Body of pancreas (tissue), 4 donors: ENCODE measurements at regions not wholly inside any gene's neighbourhood (a gene's known extent, or its start where the extent isn't known, plus 50 kb on each side); places are given as distances from the start of the nearest gene placed in this dataset.

Source experiments
- ATAC-seq: fragments of 150-250 bp; one replicate; pipeline ENCODE4 v1.9.1; 2016
- DNase-seq, 4 donors: peaks; one replicate each; pipeline ENCODE4 v3.0.0-alpha.2; 2019
- H3K27ac ChIP-seq, 4 donors: fragments of 200-600 bp; sonication (generic); 1 replicate in 3 of 4; 2 replicates in 1 of 4; pipeline versions ENCODE4 v1.5.1 to v1.6.1; 2016 to 2019; ENCODE audit warnings: mild to moderate bottlenecking in 1 of 4, mixed read lengths in 1 of 4, moderate library complexity in 1 of 4
- H3K27me3 ChIP-seq, 2 donors: fragments of 200-600 bp; sonication (generic); one replicate each; pipeline ENCODE4 v1.6.0; 2016; ENCODE audit warnings: mild to moderate bottlenecking in 1 of 2
- H3K36me3 ChIP-seq, 2 donors: fragments of 200-600 bp; sonication (generic); replicated peaks in 1 of 2; 2 replicates each; pipeline ENCODE4 v1.5.1; 2016; ENCODE audit warnings: low read depth in 2 of 2; ENCODE audit not compliant: insufficient read depth in 1 of 2
- H3K4me1 ChIP-seq: fragments of 200-600 bp; sonication (generic); one replicate; pipeline ENCODE4 v1.6.0; 2016
- H3K4me3 ChIP-seq, 2 donors: fragments of 200-600 bp; sonication (generic); 1 replicate in 1 of 2; 2 replicates in 1 of 2; pipeline ENCODE4 v1.5.1; 2016 to 2019
- H3K9me3 ChIP-seq, 3 donors: fragments of 200-600 bp; sonication (generic); 1 replicate in 2 of 3; 2 replicates in 1 of 3; pipeline ENCODE4 v1.5.1; 2016
- CTCF ChIP-seq, 7 experiments: fragments of 450-650 bp in 4 of 7; fragments of 200-600 bp in 3 of 7; sonication (generic) in 3 of 7; IDR thresholded peaks; one replicate each; pipeline ENCODE4 v1.5.1; 2016 to 2019; ENCODE audit warnings: antibody characterized with exemption in 7 of 7
- POLR2A ChIP-seq, 3 donors: fragments of 450-650 bp; IDR thresholded peaks; one replicate each; pipeline ENCODE4 v1.6.1; 2016; ENCODE audit warnings: antibody characterized with exemption in 3 of 3, mild to moderate bottlenecking in 2 of 3
- WGBS, 2 donors: methylation state at CpG; one replicate each; pipeline ENCODE4 v1.1.5; 2017; 5-methylcytosine and 5-hydroxymethylcytosine counted together
- intact Hi-C: fragments of 100-400 bp; cut with DNase I; formaldehyde crosslinking; loops from one replicate; pipeline ENCODE4 v1.15.1; 2023

GRCh38 chr7:70920876-70921275 is 211.1 kb upstream of the GALNT17 start:
- Histone ChIP-seq H3K27me3 (no peaks in the 10 kb centered on the region), H3K4me1 (no peaks in the 10 kb centered on the region), H3K27ac (no peak overlapping the region), H3K9me3 (no peaks in the 10 kb centered on the region), H3K36me3 (no peaks in the 10 kb centered on the region), H3K4me3 (no peak overlapping the region)
- 75 to 77% methylated on average over 1 of the region's 1 CpG for WGBS, 2 donors
- DNase-seq (no peak), ATAC-seq (no peak)
- intact Hi-C loops = no loop called here
- TF ChIP-seq POLR2A (IDR thresholded peaks at IDR 0.05) (no peak), CTCF (IDR thresholded peaks at IDR 0.05) (no peak)

- Histone ChIP-seq H3K36me3 (no peaks in the 10 kb centered on the region), H3K4me1 (no peaks in the 10 kb centered on the region), H3K4me3 (no peak overlapping the region), H3K9me3 (no peaks in the 10 kb centered on the region), H3K27me3 (no peaks in the 10 kb centered on the region), H3K27ac (no peak overlapping the region)
- WGBS, 2 donors = 59 to 70% methylated on average over 7 to 11 of the region's 11 CpGs
- ATAC-seq (no peak), DNase-seq (no peak)
- TF ChIP-seq POLR2A (IDR thresholded peaks at IDR 0.05) = no peak
- no peak for TF ChIP-seq CTCF (IDR thresholded peaks at IDR 0.05)
- intact Hi-C loops = no loop called here
Measured at GRCh38 chr7:70923181-70923845, 208.6 kb upstream of the GALNT17 start.

GRCh38 chr7:70925411-70926115 is 206.4 kb upstream of the GALNT17 start:
- intact Hi-C loops = no loop called here
- H3K9me3 ChIP-seq = no peaks in the 10 kb centered on the region
- H3K4me3 ChIP-seq = no peak overlapping the region
- H3K27me3 ChIP-seq = no peaks in the 10 kb centered on the region
- H3K27ac ChIP-seq = no peak overlapping the region
- no peaks in the 10 kb centered on the region for H3K36me3 ChIP-seq
- DNase-seq (no peak), ATAC-seq (no peak)
- WGBS, 2 donors = 57 to 76% methylated on average over 5 of the region's 5 CpGs
- no peaks in the 10 kb centered on the region for H3K4me1 ChIP-seq
- no peak for TF ChIP-seq POLR2A (IDR thresholded peaks at IDR 0.05)
- no peak for TF ChIP-seq CTCF (IDR thresholded peaks at IDR 0.05)

- no peak for ATAC-seq
- WGBS, 2 donors = 47 to 55% methylated on average over 4 of the region's 4 CpGs
- Histone ChIP-seq H3K27ac (no peak overlapping the region), H3K4me3 (no peak overlapping the region), H3K9me3 (no peaks in the 10 kb centered on the region), H3K27me3 (no peaks in the 10 kb centered on the region), H3K36me3 (no peaks in the 10 kb centered on the region), H3K4me1 (no peaks in the 10 kb centered on the region)
- intact Hi-C loops = no loop called here
- TF ChIP-seq CTCF (IDR thresholded peaks at IDR 0.05) (no peak), POLR2A (IDR thresholded peaks at IDR 0.05) (no peak)
- no peak for DNase-seq
Measured at GRCh38 chr7:70926666-70927065, 205.3 kb upstream of the GALNT17 start.

GRCh38 chr7:70935311-70935710 is 196.6 kb upstream of the GALNT17 start:
- 46 to 60% methylated on average over 3 to 8 of the region's 8 CpGs for WGBS, 2 donors
- Histone ChIP-seq H3K9me3 (no peaks in the 10 kb centered on the region), H3K27me3 (no peaks in the 10 kb centered on the region), H3K36me3 (no peaks in the 10 kb centered on the region), H3K27ac (no peak overlapping the region), H3K4me3 (no peak overlapping the region), H3K4me1 (no peaks in the 10 kb centered on the region)
- TF ChIP-seq CTCF (IDR thresholded peaks at IDR 0.05) (no peak), POLR2A (IDR thresholded peaks at IDR 0.05) (no peak)
- intact Hi-C loops = no loop called here
- ATAC-seq = no peak
- no peak for DNase-seq
